Type B pancreatic cell (in vitro differentiated cells): ENCODE measurements at regions not wholly inside any gene's neighbourhood (a gene's known extent, or its start where the extent isn't known, plus 50 kb on each side); places are given as distances from the start of the nearest gene placed in this dataset.

Experiments used
- DNase-seq: peaks from one replicate; pipeline ENCODE4 v3.0.0; 2021; ENCODE audit warnings: mixed read lengths; ENCODE audit not compliant: unreplicated experiment; ENCODE audit errors: extremely low spot score
- H3K27ac Mint-ChIP-seq: 2 replicates; pipeline ENCODE4 v1.8.0; 2021; ENCODE audit warnings: mild to moderate bottlenecking, mixed read lengths
- H3K27me3 Mint-ChIP-seq: 2 replicates; pipeline ENCODE4 v1.8.0; 2021; ENCODE audit warnings: mixed read lengths
- H3K36me3 Mint-ChIP-seq: 2 replicates; pipeline ENCODE4 v1.8.0; 2021; ENCODE audit warnings: mixed read lengths
- H3K4me1 Mint-ChIP-seq: one replicate; pipeline ENCODE4 v1.8.0; 2021; ENCODE audit warnings: mixed read lengths; ENCODE audit not compliant: unreplicated experiment
- H3K4me3 Mint-ChIP-seq: 2 replicates; pipeline ENCODE4 v1.8.0; 2021; ENCODE audit warnings: mild to moderate bottlenecking, mixed read lengths
- H3K9me3 Mint-ChIP-seq: 2 replicates; pipeline ENCODE4 v1.8.0; 2021; ENCODE audit warnings: mixed read lengths
- TF ChIP-seq, protein P1 (sequence below): fragments of 200-600 bp; sonication (generic); conservative IDR thresholded peaks from 2 replicates; pipeline ENCODE4 v1.5.0; 2021; ENCODE audit warnings: antibody characterized with exemption, mild to moderate bottlenecking

- Mint-ChIP-seq H3K27me3 (peaks cover 30% of the 10 kb centered on the region), H3K4me3 (no peak overlapping the region), H3K9me3 (no peaks in the 10 kb centered on the region), H3K4me1 (peaks cover 7% of the 10 kb centered on the region), H3K27ac (no peak overlapping the region), H3K36me3 (no peaks in the 10 kb centered on the region)
- TF ChIP-seq, protein P1, sequence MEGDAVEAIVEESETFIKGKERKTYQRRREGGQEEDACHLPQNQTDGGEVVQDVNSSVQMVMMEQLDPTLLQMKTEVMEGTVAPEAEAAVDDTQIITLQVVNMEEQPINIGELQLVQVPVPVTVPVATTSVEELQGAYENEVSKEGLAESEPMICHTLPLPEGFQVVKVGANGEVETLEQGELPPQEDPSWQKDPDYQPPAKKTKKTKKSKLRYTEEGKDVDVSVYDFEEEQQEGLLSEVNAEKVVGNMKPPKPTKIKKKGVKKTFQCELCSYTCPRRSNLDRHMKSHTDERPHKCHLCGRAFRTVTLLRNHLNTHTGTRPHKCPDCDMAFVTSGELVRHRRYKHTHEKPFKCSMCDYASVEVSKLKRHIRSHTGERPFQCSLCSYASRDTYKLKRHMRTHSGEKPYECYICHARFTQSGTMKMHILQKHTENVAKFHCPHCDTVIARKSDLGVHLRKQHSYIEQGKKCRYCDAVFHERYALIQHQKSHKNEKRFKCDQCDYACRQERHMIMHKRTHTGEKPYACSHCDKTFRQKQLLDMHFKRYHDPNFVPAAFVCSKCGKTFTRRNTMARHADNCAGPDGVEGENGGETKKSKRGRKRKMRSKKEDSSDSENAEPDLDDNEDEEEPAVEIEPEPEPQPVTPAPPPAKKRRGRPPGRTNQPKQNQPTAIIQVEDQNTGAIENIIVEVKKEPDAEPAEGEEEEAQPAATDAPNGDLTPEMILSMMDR: no peak
- DNase-seq: no peak
Measured at GRCh38 chr10:131549116-131549515, 237.6 kb upstream of the TCERG1L start.

- Mint-ChIP-seq H3K4me3 (no peak overlapping the region), H3K9me3 (no peaks in the 10 kb centered on the region), H3K27ac (no peak overlapping the region), H3K36me3 (no peaks in the 10 kb centered on the region), H3K27me3 (peaks cover 23% of the 10 kb centered on the region), H3K4me1 (no peaks in the 10 kb centered on the region)
- DNase-seq: no peak
- TF ChIP-seq, protein P1: no peak
Measured at GRCh38 chr10:131553121-131553520, 241.6 kb upstream of the TCERG1L start.

GRCh38 chr10:131553581-131553980 lies 242.1 kb upstream of the TCERG1L start:
- H3K27me3 Mint-ChIP-seq: peaks cover 23% of the 10 kb centered on the region
- H3K9me3 Mint-ChIP-seq: no peaks in the 10 kb centered on the region
- H3K4me1 Mint-ChIP-seq: no peaks in the 10 kb centered on the region
- H3K27ac Mint-ChIP-seq: no peak overlapping the region
- TF ChIP-seq, protein P1: no peak
- H3K36me3 Mint-ChIP-seq: no peaks in the 10 kb centered on the region
- no peak for DNase-seq
- H3K4me3 Mint-ChIP-seq: no peak overlapping the region

- peaks cover under 1% of the 10 kb centered on the region for H3K4me1 Mint-ChIP-seq
- no peaks in the 10 kb centered on the region for H3K36me3 Mint-ChIP-seq
- no peak overlapping the region for H3K27ac Mint-ChIP-seq
- no peak for DNase-seq
- no peaks in the 10 kb centered on the region for H3K9me3 Mint-ChIP-seq
- H3K4me3 Mint-ChIP-seq: no peak overlapping the region
- TF ChIP-seq, protein P1: no peak
- H3K27me3 Mint-ChIP-seq: peaks cover 23% of the 10 kb centered on the region
Measured at GRCh38 chr10:131554821-131555220, 243.3 kb upstream of the TCERG1L start.

- DNase-seq: no peak
- TF ChIP-seq, protein P1: no peak
- H3K4me1 Mint-ChIP-seq: peaks cover 5% of the 10 kb centered on the region
- no peaks in the 10 kb centered on the region for H3K9me3 Mint-ChIP-seq
- H3K27ac Mint-ChIP-seq: no peak overlapping the region
- H3K27me3 Mint-ChIP-seq: peaks cover 26% of the 10 kb centered on the region
- H3K4me3 Mint-ChIP-seq: no peak overlapping the region
- no peaks in the 10 kb centered on the region for H3K36me3 Mint-ChIP-seq
Measured at GRCh38 chr10:131555406-131555805, 243.9 kb upstream of the TCERG1L start.
